Activated CD4-positive, alpha-beta T cell treated with anti-CD3 and anti-CD28 coated beads, Interleukin-2, amount 50 U/mL, for 1 hour (primary cell): ENCODE measurements at regions not wholly inside any gene's neighbourhood (a gene's known extent, or its start where the extent isn't known, plus 50 kb on each side); places are given as distances from the start of the nearest gene placed in this dataset.
"Not testable (repeated sequence)": the region's sequence is repeated elsewhere in the genome, so short reads cannot be mapped to it uniquely, and the experiment has no call there.

Experiments
- DNase-seq: peaks from one replicate; pipeline ENCODE4 v3.0.0-alpha.2; 2020

DNA sequence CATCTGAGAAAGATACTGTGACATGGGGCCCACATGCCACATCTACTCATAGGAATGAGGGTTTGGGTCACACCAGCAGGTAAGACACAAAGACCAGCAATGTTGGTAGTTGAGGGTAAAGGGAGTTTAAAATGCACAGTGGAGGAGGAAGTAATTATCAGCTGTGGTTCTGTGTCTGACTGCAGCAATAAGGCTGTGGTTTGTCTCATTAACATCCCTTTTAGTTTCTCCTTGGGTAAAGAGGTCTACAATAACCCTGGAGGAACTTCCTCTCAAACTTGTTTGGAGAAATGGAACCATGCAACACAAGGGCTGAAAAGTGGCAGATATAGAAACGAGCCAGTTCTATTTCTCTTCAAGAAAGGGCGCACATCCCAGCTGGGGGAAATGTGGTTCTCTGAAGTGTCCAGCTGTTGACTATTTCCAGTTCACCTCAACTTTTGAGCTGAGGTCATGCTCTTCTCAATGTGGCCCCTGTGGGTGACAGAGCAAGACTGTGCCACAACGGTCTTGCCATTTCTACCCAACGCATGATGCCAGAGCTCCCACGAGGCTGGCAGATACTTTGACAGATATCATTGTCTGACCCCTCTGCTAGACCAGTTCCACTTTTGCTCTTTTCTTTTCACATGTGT is 234.3 kb downstream of the SQOR start:
- DNase-seq, result no peak

DNA sequence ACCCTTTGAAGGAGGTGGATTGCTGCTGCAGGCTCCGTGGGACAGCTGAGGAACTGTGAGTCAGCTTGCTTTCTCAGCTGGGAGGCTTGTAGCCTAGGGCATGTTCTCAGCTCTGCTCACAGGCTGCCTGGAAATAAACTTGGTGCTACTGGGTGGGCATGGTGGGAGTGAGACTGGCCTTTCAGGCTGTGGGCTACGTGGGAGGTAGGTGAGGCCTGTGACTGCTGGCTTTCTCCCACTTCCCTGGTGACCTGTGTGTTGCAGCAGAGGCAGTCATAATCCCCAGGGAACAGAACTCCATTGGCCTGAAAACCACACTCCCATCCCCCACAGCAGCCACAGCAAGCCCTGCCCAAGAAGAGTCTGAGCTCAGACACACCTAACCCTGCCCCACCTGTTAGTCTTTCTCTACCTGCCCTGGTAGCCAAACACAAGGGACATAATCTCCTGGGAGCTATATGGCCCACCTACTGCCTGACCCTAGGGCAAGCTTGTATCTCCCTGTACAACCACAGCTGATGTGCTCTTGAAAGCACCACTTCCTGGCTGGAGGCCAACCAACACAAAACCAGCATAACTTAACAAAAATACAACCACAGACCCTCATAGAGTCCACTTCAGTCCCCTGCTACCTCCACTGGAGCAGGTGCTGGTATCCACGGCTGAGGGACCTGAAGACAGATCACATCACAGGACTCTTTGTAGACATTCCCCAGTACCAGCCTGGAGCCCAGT is 236.5 kb downstream of the SQOR start:
- no peak for DNase-seq

DNA sequence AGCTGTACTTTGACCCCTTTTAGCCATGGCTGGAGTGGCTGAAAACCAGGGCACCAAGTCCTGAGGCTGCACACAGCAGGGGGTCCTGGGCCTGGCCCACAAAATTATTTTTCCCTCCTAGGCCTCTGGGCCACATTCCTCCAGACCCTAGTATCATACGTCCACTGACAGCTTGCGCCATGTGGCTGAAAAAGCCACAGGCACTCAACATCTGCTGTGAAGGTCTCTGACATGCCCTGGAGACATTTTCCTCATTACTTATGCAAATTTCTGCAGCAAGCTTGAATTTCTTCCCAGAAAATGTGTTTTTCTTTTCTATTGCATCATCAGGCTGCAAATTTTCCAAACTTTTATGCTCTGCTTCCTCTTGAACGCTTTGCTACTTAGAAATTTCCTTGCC is 239.0 kb downstream of the SQOR start:
- DNase-seq, result no peak

DNA sequence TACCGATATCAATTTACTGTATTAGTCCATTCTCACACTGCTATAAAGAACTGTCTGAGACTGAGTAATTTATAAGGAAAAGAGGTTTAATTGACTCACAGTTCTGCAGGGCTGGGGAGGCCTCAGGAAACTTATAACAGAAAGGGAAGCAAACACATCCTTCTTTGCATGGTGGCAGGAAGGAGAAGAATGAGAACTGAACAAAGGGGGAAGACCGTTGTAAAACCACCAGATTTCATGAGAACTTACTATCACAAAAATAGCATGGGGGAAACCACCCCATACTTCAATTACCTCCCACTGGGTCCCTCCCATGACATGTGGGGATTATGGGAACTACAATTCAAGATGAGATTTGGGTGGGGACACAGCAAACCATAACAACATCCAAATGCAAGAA is 239.7 kb downstream of the SQOR start:
- DNase-seq, result not testable (repeated sequence)

DNA sequence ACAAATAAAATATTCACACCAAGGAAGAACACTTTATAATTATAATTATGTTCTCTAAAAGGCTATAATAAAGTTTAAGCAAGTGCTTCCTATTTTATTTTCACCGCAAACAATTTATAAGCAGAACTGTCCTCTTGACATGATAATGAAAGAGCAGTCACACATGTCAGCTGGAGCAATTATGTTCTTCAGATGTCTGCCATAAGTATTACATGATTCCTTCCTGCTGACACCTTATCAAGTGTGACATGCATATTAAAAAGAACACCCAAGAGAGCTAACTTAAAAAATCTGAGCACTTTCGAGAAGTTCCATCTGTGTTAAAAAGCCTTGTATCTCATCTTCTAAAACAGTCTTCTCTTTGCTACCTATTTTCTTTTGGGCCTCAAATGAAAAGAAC is 249.5 kb downstream of the SQOR start:
- no peak for DNase-seq

DNA sequence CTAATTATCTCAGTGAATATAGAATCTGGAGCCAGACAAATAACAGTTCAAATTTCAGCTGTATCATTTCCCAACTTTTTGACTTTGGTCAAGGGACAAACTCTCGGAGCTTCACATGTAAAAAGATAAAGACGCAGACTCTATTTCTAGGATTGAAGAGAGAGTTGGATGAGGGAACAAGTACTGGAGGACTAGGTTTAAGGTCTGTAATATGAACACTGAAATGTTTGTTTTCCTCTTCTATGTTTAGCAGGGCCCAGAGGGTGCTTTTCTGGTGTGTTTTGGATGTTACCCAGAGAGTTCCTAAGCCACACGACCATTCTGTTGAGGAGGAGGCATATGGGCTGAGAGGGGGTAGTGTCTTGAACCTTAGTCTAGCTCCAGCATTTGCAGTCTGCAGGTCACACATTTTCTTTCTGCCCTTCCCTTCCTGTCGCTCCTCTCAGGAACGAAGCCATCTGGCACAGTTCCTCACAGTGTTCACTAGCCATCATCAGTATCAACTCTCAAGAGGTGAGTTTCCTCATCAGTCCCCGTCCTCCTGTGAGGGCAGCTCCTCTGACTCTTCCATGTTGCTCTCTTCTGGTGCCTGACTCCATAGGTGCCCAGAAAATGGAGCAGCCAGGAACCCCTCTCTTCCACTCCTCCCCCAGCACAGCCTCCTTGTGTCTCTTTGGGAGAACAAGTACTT is 250.1 kb downstream of the SQOR start:
- DNase-seq, result no peak

DNA sequence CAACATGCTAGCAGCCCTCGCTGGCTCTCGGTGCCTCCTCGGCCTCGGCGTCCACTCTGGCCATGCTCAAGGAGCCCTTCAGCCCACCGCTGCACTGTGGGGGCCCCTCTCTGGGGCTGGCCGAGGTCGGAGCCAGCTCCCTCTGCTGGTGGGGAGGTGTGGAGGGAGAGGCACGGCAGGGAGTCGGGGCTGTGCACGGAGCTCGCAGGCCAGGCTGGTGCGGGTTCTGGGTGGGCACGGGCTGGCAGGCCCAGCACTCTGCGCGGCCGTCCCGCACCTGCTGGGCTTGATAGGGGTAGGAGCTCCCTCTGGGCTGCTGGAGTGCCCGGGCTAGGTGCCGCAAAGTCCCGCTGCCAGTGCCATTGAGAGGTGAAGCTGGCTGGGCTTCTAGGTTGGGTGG is 251.0 kb downstream of the SQOR start:
- DNase-seq, result no peak

DNA sequence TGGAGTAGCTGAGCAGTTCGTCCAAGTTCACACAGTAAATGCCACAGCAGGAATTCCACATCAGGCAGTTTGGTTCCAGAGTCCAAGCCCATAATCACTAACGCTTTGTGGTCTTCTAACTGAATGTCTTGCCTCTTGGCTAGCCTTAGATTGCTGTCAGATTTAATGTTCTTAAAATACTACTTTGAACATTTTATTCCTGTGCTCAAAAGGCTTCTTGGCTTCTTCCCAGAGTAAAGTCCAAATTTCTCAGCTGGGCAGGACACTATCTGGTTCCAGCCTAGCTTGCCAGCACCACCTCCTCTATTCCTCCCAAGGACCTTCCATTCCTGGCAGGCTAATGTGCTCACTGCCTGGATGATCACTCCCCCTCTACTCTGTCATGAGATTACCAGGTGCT is 256.9 kb downstream of the SQOR start:
- DNase-seq, result no peak

DNA sequence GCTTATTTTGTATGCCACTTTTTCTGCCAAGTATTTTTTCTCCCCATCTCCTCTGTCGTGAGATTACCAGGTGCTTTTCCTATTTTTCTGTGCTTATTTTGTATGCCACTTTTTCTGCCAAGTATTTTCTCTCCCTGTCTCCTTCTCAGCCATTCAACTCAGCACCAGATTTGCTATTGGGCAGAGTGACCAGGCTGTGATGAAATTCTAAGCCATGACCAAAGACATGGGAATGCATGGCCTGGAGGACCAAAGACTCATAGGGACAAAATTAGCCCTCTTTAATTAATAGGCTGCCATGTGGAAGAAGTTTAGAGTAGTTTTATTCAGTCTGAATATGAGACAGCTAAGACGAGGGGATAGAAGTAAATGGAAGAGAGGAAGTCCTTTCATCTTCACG is 257.4 kb downstream of the SQOR start:
- no peak for DNase-seq

DNA sequence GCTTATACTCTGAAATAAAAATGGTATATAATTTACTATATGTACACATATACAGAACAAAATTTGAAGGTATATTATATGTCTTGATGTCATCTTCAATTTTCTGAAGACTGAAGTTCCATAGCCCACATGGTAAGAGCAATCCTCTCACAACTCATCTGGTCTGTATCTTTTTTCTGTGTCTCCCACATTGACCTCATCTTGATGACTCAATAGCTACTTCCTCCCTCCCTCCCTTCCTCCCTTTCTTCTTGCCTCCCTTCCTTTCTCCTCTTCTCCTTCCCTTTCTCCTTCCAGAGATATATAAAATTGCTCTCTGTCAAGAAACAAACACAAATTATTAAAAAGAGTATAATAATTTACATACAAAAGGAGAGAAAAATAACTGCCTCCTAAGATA is 268.5 kb downstream of the SQOR start:
- no peak for DNase-seq

DNA sequence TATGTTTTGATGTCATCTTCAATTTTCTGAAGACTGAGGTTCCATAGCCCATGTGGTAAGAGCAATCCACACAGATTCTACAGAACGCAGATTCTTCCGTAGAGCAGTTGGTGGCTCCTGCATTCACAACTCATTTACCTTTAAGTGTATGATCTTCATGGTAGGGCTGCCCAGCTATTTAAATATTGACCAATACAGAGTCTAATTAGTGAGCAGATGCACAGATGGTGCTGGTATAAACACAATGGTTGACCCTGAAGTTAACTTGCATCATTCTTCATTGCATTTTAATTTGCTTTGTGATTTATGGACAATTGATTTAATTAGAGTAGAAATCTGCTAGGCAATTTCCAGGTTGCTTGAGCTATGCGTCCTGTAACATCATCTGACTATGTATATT is 269.2 kb downstream of the SQOR start:
- no peak for DNase-seq

DNA sequence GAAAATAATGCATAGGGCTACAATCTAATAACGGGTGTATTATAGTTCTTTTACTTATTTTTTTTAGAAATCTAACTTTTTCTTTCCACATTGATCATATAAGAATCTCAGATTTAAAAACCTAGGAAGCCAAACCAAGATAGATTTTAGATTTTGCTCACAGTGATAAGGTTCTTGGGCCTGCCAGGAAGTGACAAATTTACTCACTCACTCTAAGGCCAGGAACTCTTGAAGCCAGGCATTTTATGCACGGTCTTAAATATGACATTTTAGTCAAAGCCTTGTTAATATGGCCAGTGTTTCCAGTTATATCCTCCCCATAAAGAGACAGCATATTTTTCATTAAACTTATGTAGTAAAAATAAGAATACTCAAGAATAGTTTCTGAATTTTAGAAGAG is 271.4 kb downstream of the SQOR start:
- DNase-seq, result no peak

DNA sequence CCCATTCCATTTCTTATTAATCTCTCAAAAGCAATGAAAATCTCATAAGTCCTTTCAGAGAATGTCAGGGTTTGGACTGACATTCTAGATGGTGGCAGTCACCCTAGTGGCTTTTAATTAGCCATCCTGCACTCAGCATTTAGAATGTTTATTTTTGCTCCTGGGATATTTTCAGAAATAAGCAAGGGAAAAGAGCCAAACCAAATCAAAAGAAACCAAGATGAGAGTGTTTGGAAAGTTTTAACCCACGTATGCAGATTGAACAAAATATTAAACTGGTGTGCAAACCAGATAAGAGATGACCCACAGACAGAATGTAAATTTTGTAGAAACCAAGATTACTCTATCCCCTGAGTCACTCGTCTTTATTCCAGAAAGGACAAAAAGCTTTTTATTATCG is 275.8 kb downstream of the SQOR start:
- DNase-seq, result no peak

DNA sequence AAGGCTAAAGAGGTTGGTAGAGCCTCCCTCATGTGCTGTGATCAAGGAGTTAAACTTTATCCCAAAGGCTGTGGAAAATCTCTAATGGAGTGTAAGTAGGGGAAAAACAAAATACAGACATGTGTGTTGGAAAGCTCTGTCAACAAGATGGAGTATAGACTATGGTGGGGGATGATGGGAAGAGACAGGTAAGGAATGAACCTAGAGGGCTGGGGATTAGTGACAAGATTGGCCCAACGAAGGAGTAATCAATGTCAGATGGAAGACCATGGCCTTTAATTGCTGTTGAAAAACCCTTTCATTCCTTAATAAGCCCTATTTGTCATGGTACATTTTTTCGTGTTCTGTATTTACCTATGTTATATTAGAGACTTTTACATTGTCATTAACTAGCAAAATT is 278.6 kb downstream of the SQOR start:
- DNase-seq, result no peak

DNA sequence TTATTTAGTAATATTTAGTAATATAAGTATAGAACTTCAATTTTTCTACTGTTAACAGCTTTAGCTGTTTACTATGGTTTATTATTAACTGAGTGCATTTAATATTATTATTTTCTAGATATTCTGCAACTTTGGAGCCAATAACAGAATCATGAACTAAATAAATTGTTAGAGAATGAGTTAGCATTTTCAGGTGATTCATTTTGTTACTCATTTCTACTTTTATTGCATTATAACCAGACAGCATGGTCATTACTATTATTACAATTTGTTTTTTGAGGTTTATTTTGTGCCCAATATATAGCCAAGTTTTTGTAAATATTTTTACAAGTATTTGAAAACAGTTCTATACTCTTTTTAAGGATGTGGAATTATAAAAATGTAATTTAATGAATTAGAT is 279.6 kb downstream of the SQOR start:
- no peak for DNase-seq

DNA sequence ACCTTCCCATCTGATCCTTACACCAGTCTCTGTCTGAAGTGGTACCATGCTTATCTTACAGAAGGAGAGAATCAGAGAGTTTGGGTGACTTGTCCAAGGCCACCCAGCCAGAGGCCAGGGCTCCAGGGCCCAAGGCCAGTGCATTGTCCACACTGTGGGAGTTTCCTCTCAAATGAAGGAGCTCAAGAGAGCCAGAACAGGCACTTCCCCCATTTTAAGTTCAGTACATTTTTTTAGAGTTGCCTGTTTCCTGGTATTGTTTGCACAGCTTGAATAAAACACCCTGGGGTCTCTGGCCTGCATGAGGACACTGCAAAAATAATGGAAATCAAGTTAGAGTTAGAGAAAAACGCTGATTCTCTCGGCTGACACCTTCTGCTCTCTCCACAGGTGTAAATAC is 284.0 kb downstream of the SQOR start:
- DNase-seq, result no peak

DNA sequence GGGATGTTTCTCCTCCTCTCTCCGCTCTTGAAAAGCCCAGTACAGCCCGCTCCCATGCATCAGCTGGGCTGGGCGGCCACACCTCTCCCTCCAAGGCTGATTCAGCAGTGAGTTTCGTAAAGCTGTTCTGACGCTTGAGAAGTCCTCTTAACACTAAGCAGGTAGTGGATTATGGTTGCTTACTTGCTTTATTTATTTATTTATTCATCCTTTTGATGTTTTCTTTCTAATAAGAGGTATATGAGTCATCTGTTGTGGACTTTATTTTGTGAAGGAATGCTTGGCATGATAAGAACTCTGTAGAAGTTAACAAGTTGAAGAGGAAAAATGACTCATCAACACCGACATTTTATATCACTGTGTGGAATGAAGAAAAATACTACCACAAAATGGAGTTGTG is 285.0 kb downstream of the SQOR start:
- no peak for DNase-seq

DNA sequence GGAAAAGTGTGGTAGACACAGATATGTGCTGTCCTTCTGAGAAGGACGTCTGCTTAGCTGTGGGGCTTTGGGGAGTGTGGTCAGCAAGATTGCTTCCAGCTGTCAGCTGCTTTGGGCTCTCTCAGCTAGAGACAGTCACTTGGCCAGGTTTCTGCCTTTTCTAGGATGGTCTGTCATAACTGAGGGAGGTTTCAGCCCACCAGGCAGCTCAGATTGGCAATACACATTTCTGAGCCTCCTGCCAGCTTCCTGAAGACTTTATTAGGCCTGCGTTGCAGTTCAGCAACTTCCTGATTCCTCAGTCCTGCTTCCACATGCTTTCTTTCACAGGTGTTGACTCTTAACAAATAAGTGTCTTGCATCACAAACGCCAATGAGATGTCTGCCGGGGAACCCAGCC is 286.5 kb downstream of the SQOR start:
- no peak for DNase-seq

DNA sequence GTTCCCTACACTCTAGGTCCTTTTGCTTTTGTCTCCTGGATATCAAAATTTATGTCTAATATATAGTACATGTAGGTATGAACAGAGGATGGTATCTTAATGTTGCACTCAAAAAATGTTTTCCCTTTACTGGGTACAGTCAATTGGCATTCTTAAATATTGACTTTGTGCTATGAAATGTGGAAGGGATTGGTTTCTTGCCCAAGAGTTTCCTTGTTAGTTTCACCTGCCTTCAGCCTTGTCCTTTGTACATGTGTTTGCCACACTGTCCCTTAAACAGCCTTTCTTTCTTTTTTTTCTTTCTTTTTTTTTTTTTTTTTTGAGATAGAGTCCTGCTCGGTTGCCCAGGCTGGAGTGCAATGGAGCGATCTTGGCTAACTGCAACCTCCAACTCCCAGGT is 287.1 kb downstream of the SQOR start:
- no peak for DNase-seq

DNA sequence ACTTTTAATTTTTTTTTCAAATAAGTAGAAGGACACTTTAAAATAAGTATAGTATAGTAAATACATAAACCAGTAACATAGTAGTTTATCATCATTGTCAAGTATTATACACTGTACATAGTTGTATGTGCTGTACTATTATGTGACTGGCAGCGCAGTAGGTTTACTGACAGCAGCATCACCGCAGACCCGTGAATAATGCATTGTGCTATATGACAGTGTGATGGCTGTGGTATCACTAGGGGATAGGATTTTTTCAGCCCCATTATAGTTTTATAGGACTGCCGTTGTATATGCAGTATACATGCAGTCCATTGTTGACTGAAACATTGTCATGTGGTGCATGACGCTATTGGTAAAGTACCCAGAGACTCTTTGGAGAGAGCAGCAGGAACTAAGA is 306.5 kb downstream of the SQOR start:
- DNase-seq, result no peak

DNA sequence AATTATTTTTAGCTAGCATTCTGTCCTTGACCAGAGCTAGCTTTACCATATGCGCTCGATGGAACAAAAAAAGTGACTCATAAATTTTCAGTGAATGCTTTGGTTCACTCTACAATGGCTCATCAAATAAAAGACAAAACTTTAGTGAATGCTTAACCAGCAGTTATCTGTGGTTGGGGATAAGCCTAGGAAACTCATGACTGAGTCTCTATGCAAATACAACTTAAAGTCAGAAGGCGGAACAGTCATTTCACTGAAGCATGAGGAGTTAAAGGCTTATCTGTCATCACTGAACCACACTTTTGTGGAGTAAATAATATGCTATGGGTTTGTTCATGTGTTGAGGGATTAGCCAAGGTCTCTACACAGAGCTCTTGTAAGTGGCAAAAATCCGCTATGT is 308.4 kb downstream of the SQOR start:
- DNase-seq, result no peak

DNA sequence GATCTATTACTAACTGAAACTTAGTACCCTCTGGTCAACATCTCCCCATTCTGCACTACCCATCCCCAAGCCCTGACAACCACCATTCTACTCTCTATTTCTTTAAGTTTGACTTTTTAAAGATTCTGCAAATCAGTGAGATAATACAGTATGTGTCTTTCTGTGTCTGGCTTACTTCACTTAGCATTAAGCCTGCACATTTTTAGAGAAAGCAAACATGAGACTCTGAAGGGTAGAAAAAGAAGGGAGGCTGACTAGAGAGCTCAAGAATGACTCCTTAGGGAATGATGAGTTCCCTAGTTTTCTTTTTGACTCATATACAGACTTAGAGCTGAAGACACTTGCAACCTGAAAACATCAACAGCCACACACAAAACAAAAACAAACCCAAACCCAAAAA is 311.3 kb downstream of the SQOR start:
- no peak for DNase-seq

DNA sequence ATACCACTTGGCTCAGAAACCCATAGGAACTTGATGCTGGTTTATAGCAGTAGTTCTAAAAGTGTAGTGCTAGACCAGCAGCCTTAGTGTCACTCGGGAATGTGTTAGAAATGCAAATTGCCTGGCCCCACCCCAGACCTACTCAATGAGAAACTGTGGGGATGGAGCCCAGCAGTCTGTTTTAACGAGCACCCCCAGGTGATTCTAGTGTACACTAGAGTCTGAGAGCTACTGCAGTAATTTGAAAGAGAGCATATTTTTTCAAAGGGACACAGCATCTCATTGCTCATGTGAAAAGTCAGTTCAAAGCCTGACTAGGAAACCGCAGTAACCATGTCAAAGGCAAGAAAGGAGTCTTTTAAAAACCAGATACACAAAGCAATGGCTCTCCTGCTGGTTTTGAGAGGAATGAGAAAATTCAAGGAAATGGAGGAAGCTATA is 313.4 kb downstream of the SQOR start:
- no peak for DNase-seq

DNA sequence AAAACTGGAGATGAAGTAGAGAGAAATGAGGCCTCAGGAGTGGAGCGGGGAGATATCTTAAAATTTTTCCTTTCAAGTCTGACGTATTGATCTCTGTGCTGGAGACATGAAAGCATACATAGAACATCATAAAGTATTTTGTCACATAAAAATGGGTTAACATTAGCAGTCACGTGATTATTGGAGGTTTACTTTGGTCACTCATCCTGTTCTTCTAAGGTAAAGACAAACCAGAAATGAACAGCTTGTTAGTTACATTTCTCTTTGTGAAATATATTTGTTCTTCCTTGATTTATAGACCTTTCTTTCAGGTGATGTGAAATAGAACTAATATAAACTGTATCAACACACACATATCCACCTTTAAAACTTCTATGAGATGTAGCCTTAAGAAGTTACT is 324.1 kb downstream of the SQOR start:
- no peak for DNase-seq

DNA sequence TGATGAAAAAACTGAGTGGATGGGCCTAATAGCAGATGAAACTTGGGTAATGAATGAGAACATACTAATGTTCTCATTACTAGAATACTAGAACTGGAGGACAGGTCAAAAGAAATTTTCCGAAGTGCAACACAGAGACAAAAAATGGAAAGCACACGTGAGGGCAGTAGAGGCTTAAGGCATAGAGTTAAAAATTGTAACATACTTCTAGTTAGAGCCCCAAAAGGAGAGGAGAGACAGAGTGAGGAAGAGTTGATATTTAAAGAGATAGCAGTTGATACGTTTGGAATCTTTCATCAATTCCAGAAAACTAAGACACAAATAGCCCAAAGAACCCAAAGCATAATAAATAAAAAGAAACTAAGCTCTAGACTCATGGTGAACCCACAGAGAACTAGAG is 327.9 kb downstream of the SQOR start:
- no peak for DNase-seq
